ENCODE measurements at regions not wholly inside any gene's neighbourhood (a gene's known extent, or its start where the extent isn't known, plus 50 kb on each side); places are given as distances from the start of the nearest gene placed in this dataset.

- Mint-ChIP-seq H3K4me1 (no peaks in the 10 kb centered on the region), H3K9me3 (no peaks in the 10 kb centered on the region), H3K4me3 (no peak overlapping the region), H3K27ac (no peak overlapping the region), H3K36me3 (no peaks in the 10 kb centered on the region)
- DNase-seq (ENCODE audit: low spot score in 2 of 2) = no peak
- ATAC-seq = no peak
These were observed 144.1 kb upstream of the GALNT15 start for GRCh38 chr3:16030342-16030741.

DNA sequence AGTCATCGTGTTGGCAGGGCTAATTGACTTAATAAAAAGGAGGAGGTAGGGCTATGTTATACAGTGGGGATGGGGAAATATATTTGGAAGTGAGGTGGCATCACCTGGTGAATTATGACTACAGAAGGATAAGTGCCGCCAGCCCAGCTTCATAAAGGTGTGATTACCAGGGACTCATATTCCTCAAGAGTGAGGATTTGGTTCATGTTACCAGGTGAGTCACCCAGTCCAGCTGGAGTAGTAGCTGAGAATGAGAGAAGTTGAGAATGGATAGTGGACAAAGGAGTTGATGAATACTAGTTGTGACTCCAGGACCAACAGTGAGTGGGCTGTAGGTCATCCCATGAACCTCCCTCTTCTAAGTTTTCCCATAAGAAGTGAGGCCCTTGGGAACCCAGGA is 143.0 kb upstream of the GALNT15 start:
- H3K4me1 Mint-ChIP-seq = no peaks in the 10 kb centered on the region
- DNase-seq (ENCODE audit: low spot score in 2 of 2) (no peak), ATAC-seq (no peak)
- no peaks in the 10 kb centered on the region for H3K36me3 Mint-ChIP-seq
- no peak overlapping the region for H3K27ac Mint-ChIP-seq
- H3K4me3 Mint-ChIP-seq = no peak overlapping the region
- H3K9me3 Mint-ChIP-seq = no peaks in the 10 kb centered on the region

GRCh38 chr3:16033889-16034687 is 140.4 kb upstream of the GALNT15 start:
- Mint-ChIP-seq H3K36me3 (no peaks in the 10 kb centered on the region), H3K4me3 (no peak overlapping the region), H3K27ac (no peak overlapping the region), H3K4me1 (no peaks in the 10 kb centered on the region), H3K9me3 (no peaks in the 10 kb centered on the region)
- no peak for DNase-seq (ENCODE audit: low spot score in 2 of 2)
- ATAC-seq = no peak

GRCh38 chr3:16040991-16041390 is 133.5 kb upstream of the GALNT15 start:
- DNase-seq (ENCODE audit: low spot score in 2 of 2) (no peak), ATAC-seq (no peak)
- Mint-ChIP-seq H3K9me3 (no peaks in the 10 kb centered on the region), H3K4me3 (no peak overlapping the region), H3K36me3 (no peaks in the 10 kb centered on the region), H3K27ac (no peak overlapping the region), H3K4me1 (no peaks in the 10 kb centered on the region)

DNA sequence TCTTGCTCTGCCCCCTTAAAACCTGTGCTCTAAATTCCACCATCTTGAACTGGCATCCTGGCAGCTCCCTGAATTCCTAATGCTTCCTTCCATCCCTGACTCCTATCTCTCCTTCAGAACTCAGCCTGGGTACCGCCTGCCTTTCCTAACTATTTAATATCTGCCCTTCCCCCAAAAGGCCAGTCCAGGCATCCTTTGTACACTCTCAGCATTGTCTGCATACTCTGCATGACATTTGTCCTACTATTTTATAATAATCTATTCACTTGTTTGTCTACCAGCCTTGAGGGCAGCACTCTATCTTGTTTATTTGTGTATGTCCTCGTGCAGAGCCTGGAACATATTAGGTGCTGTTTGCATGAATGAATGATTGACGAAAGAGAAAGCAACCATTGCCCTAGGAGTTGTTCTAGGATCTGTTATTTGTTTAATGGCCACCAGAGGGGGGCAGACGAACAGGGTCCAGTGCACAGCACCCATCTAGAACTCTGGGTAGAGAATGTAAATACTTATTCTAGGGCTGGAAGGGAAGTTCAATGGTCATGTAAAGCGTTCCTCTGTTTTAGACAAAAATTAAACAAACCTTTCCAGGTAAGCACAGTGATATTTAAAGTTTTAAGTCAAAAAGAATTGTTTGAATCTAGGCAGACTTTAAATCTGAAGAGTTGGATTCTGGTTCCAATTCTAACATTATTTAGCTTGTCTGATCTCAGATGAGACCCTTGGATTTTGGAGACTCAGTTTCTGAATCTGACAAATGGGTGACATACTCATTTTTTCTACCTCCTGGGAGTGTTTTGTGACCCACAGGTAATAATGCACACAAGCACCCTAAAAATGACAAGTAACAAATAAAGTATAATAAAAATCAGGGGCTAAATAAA is 125.8 kb upstream of the GALNT15 start:
- DNase-seq (ENCODE audit: low spot score in 2 of 2) = peak in 1 of 2 donors; percentile 5

DNA sequence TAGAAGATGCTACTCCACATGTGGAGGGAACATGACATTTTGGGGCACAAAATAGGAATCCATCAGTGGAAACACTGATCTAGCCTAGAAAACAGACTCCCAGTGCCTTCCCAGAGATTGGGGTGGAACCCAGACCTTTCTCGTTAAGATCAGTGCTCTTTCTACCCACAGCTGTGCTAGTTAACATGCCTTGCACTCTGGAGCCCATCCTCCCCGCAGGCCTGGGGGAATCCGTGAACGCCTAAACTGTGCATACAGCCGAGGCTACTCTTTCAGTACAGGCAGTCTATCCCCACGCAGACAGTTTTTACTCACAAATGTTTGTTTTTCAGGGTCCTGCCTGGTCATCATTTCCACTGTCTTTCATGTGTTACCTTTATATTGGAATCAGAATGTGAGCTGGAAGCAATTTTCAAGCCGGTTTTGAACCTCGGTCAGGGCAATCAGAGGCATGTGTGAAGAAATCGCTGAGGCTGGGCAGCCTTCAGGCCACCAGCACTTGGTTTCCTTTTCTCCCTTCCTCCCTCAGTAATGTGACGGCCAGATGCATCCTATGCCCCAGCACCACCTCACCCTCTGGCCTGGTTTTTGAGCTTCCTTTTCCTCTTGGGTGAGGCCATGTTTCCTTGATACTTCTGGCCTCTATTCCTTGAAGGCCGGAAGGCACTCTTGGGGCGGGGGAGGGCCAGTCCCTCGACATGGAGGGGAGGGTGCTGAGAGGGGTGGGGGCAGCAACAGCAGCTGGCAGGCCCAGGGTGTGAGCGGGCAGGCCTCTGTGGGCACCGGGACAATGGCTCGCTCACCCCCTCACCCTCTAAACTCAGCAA is 123.6 kb upstream of the GALNT15 start:
- Mint-ChIP-seq H3K27ac (no peak overlapping the region), H3K36me3 (no peaks in the 10 kb centered on the region), H3K4me1 (peaks cover 7% of the 10 kb centered on the region), H3K9me3 (no peaks in the 10 kb centered on the region), H3K4me3 (no peak overlapping the region)
- no peak for ATAC-seq
- no peak for DNase-seq (ENCODE audit: low spot score in 2 of 2)

More for the DNA sequence above, 125.8 kb upstream of the GALNT15 start:
- Mint-ChIP-seq H3K36me3 (no peaks in the 10 kb centered on the region), H3K4me3 (peak overlapping the region; percentile 16), H3K9me3 (no peaks in the 10 kb centered on the region), H3K27ac (no peak overlapping the region), H3K4me1 (peaks cover 7% of the 10 kb centered on the region)
- peak; percentile 89 for ATAC-seq

GRCh38 chr3:16051691-16052090 is 122.8 kb upstream of the GALNT15 start:
- H3K36me3 Mint-ChIP-seq = no peaks in the 10 kb centered on the region
- peaks cover 7% of the 10 kb centered on the region for H3K4me1 Mint-ChIP-seq
- no peak overlapping the region for H3K4me3 Mint-ChIP-seq
- H3K27ac Mint-ChIP-seq = no peak overlapping the region
- ATAC-seq (no peak), DNase-seq (ENCODE audit: low spot score in 2 of 2) (no peak)
- H3K9me3 Mint-ChIP-seq = no peaks in the 10 kb centered on the region

GRCh38 chr3:16052964-16053363 is 121.5 kb upstream of the GALNT15 start:
- peaks cover 7% of the 10 kb centered on the region for H3K4me1 Mint-ChIP-seq
- DNase-seq (ENCODE audit: low spot score in 2 of 2) = no peak
- no peak overlapping the region for H3K4me3 Mint-ChIP-seq
- no peak overlapping the region for H3K27ac Mint-ChIP-seq
- H3K9me3 Mint-ChIP-seq = no peaks in the 10 kb centered on the region
- ATAC-seq = no peak
- H3K36me3 Mint-ChIP-seq = no peaks in the 10 kb centered on the region

DNA sequence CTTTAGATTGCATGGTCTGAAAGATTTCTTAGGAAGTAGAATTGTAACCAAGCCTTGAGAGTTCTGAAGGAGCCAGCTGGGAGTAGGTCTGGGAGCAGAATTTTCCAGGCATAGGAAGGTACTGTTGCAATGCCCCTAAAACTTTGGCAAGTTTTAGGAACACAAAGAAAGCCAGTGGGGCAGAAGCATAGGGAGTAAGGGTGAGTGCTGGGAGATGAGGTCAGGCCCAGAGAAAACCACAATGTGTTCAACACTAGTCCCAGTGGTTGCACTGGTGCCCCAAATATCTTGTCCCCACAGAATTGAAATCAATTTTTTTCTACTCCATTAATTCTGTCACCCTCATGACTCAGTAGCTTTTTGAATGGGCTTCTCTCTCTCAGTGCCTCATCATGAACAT is 120.7 kb upstream of the GALNT15 start:
- Mint-ChIP-seq H3K9me3 (no peaks in the 10 kb centered on the region), H3K4me3 (no peak overlapping the region), H3K27ac (no peak overlapping the region), H3K4me1 (no peaks in the 10 kb centered on the region), H3K36me3 (no peaks in the 10 kb centered on the region)
- ATAC-seq = peak; percentile 56
- no peak for DNase-seq (ENCODE audit: low spot score in 2 of 2)

- Mint-ChIP-seq H3K9me3 (no peaks in the 10 kb centered on the region), H3K4me3 (no peak overlapping the region), H3K27ac (no peak overlapping the region), H3K4me1 (no peaks in the 10 kb centered on the region), H3K36me3 (no peaks in the 10 kb centered on the region)
- ATAC-seq = no peak
- no peak for DNase-seq (ENCODE audit: low spot score in 2 of 2)
These were observed 118.8 kb upstream of the GALNT15 start for GRCh38 chr3:16055606-16056211.

DNA sequence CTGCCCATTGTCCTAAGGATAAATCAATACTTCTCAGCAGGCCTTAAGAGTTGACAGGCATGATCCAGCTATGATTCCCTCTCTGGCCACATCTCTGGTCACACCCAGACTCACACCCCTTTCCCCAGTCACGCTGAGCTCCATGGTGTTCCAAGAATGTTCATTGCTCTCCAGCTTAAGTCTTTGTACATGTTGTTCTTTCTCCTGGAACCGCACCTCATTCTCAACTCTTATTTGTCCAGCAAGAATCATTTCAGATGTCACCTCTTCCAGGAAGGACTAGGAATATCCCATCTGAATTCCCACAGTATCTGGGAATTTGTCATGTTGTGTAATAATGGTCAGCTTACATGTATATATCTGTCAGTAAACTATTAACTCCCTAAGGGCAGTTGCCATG is 118.3 kb upstream of the GALNT15 start:
- DNase-seq (ENCODE audit: low spot score in 2 of 2) (no peak), ATAC-seq (no peak)

DNA sequence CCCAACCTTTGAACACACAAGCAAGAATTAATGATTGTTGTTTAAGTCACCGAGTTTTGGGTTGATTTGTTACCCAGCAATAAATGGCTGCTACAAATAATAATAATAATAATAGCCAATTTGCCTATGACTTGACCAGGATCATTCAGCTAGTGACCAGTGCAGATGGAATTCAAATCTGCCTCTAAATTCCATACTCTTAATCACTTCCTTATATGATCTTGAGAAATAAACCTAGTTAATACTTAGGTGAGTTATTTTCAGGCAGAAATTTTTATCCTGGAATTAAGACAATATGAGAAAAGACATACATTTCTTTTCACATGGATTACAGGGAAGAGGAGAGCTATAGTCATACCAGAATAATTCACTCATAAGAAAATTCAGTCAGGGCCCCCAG is 116.0 kb upstream of the GALNT15 start:
- H3K36me3 Mint-ChIP-seq = no peaks in the 10 kb centered on the region
- H3K4me3 Mint-ChIP-seq = no peak overlapping the region
- no peak overlapping the region for H3K27ac Mint-ChIP-seq
- DNase-seq (ENCODE audit: low spot score in 2 of 2) = no peak
- H3K9me3 Mint-ChIP-seq = no peaks in the 10 kb centered on the region
- no peaks in the 10 kb centered on the region for H3K4me1 Mint-ChIP-seq
- ATAC-seq = no peak

More for the DNA sequence above, 118.3 kb upstream of the GALNT15 start:
- no peaks in the 10 kb centered on the region for H3K4me1 Mint-ChIP-seq
- H3K36me3 Mint-ChIP-seq = no peaks in the 10 kb centered on the region
- no peak overlapping the region for H3K4me3 Mint-ChIP-seq
- no peak overlapping the region for H3K27ac Mint-ChIP-seq
- H3K9me3 Mint-ChIP-seq = no peaks in the 10 kb centered on the region

DNA sequence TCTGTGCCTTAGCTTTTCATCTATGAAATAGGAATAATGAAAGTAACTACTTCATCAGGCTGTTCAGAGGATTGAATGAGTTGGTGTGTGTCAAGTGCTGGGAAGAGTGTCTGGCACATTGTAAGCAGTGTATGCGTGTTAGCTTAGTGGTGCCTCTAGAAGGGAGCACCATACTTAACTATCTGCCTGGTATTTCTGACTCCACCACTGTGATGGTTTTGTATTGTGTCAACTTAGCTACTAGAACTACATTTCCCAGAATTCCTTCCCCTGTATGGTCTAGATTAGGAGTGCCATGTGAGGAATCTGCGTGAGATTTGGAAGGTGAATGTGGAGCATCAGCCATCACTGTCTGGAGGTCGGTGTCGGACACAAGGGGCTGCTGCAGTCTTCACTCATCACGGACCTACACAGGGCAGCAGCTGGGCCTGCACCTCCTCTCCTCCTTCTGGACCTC is 115.4 kb upstream of the GALNT15 start:
- Mint-ChIP-seq H3K27ac (no peak overlapping the region), H3K9me3 (no peaks in the 10 kb centered on the region), H3K4me1 (no peaks in the 10 kb centered on the region), H3K36me3 (no peaks in the 10 kb centered on the region), H3K4me3 (no peak overlapping the region)
- ATAC-seq (no peak), DNase-seq (ENCODE audit: low spot score in 2 of 2) (no peak)

DNA sequence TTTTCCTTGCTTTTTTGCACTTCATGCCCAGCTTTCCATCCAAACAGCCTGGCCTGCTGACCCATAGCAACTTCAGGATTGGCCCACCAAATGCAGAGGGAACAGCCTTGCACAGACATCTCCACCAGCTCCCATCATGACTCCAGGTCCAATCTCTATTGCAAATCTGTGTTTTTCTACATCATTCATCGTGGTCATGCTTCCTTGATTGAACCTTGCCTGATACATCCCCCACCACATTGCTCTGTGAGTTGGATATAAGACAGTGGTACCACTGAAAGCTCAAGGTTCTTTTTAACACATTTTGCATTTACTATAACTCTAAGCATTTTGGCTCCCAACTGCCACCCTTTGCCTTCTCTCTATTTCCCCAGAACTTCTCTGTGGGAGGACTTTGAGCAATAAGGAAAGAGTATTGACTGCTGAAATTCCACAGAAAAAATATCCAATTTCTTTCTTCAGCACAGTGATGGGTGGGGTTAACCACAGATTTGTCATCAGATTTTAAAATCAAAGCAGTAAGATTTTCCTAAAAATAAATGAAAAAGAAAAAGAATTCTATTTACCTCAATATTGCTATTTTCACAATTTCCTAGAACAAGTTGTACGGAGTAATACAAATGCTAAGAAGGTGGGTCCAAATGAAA is 114.6 kb upstream of the GALNT15 start:
- no peak for ATAC-seq
- DNase-seq (ENCODE audit: low spot score in 2 of 2) = no peak
- Mint-ChIP-seq H3K27ac (no peak overlapping the region), H3K4me1 (no peaks in the 10 kb centered on the region), H3K4me3 (no peak overlapping the region), H3K9me3 (no peaks in the 10 kb centered on the region), H3K36me3 (no peaks in the 10 kb centered on the region)
